Renal cortical epithelial cell (primary cell): ENCODE measurements at regions not wholly inside any gene's neighbourhood (a gene's known extent, or its start where the extent isn't known, plus 50 kb on each side); places are given as distances from the start of the nearest gene placed in this dataset.

Experiments used
- DNase-seq: peaks from one replicate; pipeline ENCODE4 v3.0.0-alpha.2; 2011; ENCODE audit warnings: low read depth

GRCh38 chr12:130074661-130075406 is 87.4 kb upstream of the FZD10 start:
- DNase-seq = peak; percentile 85

DNA sequence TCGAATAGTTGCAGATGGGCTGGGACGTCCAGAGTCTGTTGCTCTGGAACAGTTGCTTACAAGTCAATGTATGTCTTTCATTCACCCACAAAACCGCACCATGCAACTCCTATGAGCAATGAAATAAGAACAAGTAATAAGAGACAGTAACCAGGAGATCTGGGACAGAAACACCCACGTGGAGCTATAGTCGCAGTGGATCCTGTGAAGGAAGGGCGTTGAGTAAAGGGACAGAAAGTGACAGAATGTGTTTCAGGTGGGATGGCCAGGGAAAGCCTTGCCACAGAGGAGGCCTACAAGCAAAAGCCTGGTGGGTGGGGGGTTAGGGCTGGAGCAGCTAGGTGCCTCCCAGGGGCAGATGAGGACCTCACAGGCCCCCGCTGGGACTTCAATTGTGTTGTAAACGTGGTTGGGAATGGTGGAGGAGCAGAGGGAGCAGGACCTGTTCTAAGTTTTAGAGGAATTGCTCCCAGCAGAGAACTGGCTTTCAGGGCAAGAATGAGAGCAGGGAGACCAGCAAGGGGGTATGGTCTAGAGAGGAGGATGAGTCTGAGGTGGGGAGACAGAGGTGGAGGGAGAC is 86.7 kb upstream of the FZD10 start:
- DNase-seq = no peak

- no peak for DNase-seq
These were observed 86.1 kb upstream of the FZD10 start for GRCh38 chr12:130076126-130076525.

DNA sequence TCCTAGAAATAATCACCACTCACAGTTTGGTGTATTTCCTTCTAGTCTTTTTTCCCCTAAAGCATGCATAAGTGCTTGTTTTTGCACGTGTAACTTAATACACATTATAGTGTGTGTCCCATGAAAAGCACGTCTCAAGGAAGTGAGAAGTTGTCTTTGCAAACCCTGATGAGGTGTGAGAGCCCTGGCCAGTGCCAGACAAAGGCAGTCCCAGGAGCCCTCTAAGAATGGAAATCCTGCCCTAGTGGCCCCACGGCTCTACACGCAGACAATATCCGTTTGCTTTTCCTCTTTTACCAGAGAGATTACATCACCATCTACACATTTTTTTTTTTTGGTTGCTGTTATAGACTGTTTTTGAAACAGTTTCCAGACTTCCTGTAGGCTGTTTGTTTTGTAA is 85.5 kb upstream of the FZD10 start:
- DNase-seq = no peak

GRCh38 chr12:130078852-130079251 is 83.4 kb upstream of the FZD10 start:
- DNase-seq = no peak

- DNase-seq = peak; percentile 72
These were observed 83.0 kb upstream of the FZD10 start for GRCh38 chr12:130079279-130079678.

DNA sequence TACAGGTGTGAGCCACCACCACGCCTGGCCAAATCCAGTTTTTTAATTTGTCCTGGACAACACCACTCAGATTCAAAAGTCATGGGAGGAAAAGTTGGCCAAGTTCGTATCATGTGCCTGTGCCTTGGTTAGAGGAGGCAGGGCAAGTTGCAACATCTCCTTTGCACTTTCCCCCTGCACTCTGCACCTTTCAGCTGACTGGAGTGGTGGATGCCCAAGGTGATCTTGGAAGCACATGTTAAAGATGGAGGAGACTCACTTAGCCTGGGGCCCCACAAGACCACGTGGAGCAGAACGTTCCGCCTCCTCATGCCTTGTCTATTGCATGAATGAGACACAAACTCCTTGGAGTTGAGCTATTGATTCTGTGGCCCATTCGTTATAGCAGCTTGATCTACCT is 82.1 kb upstream of the FZD10 start:
- DNase-seq = no peak

- DNase-seq = no peak
These were observed 81.0 kb upstream of the FZD10 start for GRCh38 chr12:130081117-130081805.

- DNase-seq = peak; percentile 29
These were observed 79.3 kb upstream of the FZD10 start for GRCh38 chr12:130083002-130083401.

GRCh38 chr12:130083734-130084133 is 78.5 kb upstream of the FZD10 start:
- peak; percentile 78 for DNase-seq

- no peak for DNase-seq
These were observed 77.9 kb upstream of the FZD10 start for GRCh38 chr12:130084359-130084758.

DNA sequence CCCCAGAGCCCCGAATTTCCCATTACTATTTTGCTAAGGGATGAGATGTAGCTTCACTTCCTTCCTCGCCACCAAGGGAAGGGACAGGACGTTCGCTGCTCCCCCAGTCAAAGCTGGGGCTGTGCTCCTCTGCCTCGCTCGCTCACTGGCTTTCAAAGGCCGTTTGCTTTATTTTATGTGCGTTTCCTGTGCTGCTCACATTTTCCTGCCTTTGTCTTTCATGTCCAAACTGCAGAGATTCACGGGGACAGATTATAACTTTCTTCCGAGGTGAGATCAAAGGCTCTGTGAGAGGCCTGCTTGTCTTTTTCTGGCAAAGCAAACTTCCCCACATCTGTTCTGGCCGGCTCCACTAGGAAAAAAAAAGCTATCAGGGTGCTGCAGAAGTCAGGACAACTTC is 76.0 kb upstream of the FZD10 start:
- DNase-seq = no peak

GRCh38 chr12:130086797-130087196 is 75.5 kb upstream of the FZD10 start:
- DNase-seq = no peak

DNA sequence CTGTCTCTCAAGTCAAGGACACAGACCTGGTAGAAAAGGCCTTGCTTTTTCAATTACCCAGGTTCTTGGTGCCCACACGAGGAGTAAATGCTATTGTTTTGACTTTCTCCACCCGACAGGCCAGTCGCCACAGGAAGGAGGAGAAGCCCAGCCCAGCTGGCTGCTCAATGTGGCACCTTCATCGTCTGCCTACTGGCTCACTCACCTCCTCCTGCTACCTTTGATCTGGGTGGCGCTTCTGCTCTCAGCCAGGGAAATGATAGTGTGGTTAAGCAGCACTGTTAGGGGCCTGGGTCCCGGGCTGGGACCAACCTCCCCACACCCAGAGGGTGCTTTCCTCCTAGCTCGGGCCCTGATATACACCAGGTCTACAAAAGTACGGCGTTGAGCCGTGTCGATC is 75.0 kb upstream of the FZD10 start:
- DNase-seq = no peak

- DNase-seq = no peak
These were observed 73.8 kb upstream of the FZD10 start for GRCh38 chr12:130088504-130088903.

GRCh38 chr12:130090542-130090941 is 71.7 kb upstream of the FZD10 start:
- DNase-seq = no peak

GRCh38 chr12:130093380-130093779 is 68.9 kb upstream of the FZD10 start:
- no peak for DNase-seq

- DNase-seq = no peak
These were observed 64.9 kb upstream of the FZD10 start for GRCh38 chr12:130097342-130097741.

GRCh38 chr12:130097798-130098255 is 64.4 kb upstream of the FZD10 start:
- DNase-seq = peak; percentile 77

DNA sequence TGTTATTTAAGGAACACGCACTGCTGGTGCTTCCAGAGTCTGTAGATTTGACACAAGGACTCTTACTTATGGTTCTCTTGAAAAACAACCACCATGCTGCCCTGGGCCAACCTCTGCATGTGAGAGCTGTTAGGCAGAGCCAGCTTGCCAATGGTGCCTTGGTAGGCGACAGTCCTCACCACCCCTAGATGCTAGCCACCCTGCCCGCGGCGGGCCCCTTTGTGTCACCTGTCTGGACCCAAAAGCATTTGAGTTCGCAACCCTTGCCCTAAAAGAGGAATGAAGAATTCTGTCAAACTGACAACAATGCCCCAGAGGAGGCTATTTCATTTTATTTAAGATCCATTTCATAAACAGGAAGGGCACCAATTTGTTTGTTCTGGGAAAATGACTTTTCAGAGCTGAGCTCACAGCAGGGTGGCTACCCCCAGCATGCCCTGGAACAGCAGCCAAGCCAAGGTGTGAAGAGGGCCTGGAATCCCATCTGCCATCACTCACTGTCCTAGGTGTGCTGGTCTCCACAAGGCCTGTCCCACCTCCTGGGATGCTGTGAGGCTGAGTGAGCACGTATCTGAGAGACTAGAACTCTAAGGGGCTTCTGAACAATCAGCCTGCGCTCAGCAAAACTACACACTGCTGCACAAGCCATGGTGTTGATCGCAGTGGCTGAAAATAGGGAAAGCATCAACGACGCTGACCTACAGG is 63.8 kb upstream of the FZD10 start:
- DNase-seq = no peak

GRCh38 chr12:130100634-130101362 is 61.5 kb upstream of the FZD10 start:
- no peak for DNase-seq

DNA sequence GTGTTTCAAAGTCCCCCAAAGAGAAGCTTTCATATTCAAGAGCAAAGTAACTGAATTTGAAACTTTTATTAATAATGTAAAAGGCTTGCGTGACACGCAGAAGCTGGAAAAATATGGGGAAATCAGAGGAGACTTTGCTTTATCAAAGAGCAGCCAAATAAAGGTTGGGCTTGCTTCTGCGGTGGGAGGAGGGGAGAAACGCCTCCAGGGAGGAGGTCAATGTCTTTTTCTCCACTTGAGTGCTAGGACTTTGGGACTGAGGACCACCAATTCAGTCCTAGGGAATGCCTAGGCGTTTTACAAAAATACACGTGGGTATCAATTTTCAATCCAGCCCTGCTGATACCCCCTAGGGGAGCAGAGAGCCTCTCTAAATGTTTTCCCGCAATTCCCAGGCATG is 60.9 kb upstream of the FZD10 start:
- DNase-seq = no peak
